Activated CD8-positive, alpha-beta memory T cell treated with anti-CD3 and anti-CD28 coated beads for 48 hours (primary cell): ENCODE measurements at regions not wholly inside any gene's neighbourhood (a gene's known extent, or its start where the extent isn't known, plus 50 kb on each side); places are given as distances from the start of the nearest gene placed in this dataset.
A peak's percentile ranks its signal among the peaks of the same experiment; 100 is the strongest.
"Not testable (repeated sequence)": the region's sequence is repeated elsewhere in the genome, so short reads cannot be mapped to it uniquely, and the experiment has no call there.

Source experiments
- DNase-seq, 3 experiments: peaks; one replicate each; pipeline ENCODE4 v3.0.0-alpha.2; 2020; ENCODE audit warnings: low read depth in 2 of 3, low spot score in 2 of 3

DNA sequence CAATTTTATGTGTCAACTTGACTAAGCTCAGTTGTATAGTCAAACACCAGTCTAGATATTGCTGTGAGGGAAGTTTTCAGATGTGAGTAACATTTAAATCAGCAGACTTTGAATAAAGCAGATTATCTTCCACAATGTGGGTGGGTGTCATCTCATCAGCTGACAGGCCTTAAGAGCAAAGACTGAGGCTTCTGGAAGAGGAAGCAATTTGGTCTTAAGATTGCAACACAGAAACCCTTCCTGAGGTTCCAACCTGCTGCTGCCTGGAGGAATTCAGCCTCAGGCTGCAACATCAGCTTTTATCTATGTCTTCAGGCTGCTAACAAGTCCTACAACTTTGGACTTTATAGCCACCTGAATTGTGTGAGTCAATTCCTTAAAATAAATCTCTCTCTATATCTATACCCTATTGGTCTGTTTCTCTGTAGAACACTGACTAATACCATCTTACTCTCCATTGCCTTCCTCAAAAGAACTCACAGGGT is 277.2 kb upstream of the PLET1 start:
- DNase-seq = no peak

DNA sequence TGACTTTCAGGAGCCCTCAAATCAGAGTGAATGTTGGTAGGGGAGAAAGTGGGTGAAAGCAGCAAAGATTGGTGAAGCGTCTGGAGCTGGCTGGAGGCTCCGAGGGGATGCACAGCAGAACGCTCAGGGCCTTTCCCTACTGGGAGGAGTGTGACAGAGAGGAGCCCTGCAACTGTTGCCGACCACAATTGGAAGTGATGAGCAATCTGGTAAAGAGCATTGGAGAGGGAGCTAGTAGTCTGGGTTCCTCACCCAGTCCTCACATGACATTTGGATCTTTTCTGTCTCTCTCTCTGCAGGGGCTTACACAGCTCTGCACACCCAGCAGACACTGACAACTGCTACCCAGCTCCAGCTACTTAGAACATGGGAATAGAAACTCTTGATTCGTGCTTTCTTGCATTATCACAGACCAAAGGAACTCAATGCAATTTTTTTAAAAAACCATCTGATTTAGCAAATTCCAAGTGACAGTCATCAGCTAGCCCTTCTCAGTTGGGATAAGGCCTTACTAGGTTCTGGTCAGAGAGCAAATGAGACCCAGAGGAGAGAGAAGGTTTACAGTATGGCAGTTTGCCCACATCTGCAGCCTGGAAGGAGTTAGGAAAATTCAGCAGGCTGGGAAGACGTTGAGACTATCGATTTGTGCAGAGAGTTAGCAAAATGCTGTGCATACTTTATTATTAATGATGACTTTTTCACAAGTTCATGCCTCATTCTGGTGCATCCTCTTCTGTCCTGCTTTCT is 278.0 kb upstream of the PLET1 start:
- DNase-seq = no peak

DNA sequence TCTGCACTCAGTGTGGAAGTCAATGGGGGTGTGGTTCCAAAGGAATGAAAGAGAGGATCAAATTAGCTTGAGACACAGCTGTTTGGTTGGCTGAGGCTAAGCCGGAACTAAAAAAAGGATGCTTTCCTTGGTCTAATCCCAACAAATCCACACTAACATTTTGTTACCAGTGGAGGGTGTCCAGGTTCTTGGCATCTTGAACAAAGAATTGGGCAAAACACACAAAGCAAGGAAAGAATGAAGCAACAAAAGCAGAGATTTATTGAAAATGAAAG is 278.6 kb upstream of the PLET1 start:
- not testable (repeated sequence) for DNase-seq

DNA sequence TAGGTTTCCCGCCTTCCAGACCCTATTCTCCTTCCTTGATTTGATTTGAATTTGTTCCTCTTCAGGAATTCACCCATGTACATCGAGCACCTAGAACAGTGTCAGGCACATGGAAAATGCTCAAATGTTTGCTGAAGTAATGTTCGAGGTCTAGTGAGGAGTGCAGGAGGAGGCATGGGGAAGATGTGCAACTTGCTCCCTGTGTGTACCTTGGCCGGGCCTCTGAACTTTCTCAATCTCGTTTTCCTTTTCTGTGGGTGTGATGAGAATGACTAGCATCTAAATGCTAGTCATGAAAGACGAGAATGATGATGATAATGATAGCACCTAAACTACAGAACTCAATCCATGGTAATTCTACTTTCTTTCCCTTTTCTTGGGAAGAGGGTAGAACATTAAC is 279.1 kb upstream of the PLET1 start:
- DNase-seq = no peak

DNA sequence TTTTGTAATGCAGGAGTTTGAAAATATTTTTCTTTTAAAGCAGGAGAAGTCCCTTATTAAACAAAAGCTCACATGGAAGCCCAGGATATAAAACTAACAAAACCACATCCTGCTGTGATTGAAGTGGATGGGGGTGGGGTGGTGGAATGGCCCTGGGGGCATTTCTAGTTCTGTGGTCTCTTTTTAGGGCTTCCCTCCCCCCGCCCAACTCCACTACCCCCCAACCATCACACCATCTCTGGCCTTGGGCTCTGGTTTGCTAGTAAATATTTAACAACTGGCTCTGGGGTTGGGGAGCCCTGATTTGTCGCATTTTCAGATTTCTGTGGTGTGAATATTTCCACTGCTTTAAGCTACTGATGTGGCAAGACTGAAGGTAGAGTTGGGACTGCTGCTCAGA is 279.6 kb upstream of the PLET1 start:
- no peak for DNase-seq

DNA sequence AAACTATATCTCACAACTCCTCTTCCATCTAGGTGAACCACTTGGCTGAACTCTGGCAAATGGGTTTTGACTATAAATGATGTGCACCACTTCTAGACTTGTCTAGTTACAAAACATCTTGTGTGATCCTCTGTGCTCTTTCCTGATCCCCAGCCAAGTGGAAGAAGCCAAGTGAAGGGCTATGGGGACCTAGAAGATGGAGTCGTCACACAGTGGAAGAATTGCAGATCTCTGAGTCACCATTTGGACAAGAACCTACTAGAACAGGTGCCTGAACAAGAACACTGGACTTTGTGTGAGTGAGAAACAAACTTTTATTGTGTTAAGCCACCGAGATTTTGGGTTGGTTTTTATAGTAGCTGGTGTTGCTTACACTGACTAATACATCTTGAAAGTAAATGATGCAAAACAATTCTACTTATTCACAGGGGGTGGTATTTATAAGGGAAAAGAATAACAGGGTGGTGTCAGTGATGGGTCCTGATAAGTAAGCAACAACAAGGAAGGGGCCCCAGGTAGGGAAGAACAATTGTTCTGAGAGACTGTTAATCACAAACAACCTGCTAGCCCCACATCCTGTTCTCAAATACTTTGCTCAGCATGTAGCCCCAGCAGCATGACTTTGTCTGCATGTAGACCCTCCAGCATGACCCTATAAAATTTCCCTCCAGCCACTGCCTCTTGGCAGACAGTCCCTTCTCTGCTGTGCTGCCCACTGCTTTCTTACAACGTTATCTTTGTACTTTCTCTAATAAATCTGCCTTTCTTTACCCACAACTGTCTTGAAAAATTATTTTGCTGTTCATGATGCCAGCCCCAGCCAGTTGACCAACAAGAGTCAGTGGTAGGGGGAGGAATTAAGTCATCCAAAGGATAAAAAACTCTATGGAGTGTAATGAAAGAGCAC is 280.7 kb upstream of the PLET1 start:
- DNase-seq = no peak

DNA sequence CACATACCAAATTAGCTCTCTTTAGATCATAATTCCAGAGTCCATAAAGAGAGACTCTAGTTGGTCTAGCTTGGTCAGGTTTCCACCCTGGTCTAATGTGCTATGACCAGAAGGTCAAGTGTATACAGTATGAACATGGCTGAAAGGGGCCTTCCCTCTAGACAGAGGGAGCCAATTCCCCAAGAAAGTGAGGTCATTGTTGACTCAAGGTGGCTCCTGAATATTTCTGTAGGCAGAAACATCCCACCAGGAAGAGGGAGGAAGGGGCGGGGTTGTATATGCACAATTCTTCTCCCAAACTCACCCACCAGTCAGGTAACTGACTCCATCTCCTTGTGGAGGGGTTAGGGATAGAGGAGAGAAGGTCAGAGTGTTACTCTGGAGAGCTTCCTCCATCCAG is 281.8 kb upstream of the PLET1 start:
- no peak for DNase-seq

DNA sequence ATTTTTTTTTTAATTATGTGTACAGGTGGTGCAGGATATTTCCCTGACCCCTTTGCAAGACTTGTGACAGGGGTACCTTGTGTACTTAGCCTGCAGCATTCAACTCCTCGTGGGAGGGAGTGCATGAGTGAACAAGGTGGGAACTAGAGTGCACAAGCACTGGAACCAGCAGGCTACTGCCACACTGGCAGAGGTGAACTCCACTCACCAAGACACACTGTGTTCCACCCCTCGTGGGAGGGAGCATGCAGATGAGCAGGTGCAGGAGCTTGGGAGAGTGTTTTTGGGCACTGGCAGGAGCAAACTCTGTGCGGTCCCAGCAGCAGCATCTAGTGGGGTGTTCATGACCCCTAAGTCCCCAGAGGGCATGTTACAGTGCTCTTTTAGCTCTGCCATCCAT is 282.7 kb upstream of the PLET1 start:
- no peak for DNase-seq

DNA sequence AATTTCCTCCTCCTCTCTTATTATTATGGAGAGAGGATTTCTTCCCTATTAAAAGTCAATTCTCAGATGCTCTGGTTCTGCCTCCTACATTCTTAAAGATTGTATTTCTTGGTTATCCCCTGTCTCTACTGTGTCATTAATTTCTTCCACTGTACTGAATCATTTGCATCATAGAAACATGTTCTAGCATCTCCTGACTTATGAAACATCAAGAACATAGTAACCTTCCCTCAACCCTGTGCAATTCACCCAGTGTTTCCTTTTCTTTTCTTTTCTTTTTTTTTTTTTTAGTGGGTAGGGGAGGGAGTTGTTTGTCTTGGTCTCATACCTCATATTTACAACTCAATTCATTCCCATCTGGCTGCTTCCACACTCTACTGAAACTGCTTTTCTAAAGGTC is 288.0 kb upstream of the PLET1 start:
- DNase-seq = no peak

DNA sequence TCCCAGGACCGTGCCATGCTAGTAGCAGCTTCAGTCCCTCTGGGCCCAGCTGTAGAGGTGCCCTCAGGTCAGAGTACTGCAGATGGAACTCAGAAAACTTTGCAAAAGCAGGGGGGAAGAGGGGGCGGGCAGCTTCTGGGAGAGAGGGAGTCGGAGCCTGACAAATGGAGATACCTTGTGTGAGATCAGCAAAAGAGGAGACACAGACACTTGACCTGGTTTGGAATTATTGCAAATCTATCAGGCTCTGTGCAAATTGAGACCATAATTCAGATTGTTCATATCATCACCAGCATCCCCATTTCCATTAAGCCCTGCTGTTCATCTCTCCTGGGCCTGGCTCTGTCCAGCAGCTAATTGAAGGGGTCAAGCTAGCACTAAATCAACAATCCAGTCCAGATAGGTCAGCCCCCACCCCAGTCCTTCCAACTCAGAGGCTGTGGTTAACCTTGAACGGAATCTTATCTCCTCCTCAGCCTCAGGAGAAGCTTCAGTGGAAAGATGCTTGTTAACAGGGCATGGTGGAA is 292.6 kb upstream of the PLET1 start:
- DNase-seq = no peak

DNA sequence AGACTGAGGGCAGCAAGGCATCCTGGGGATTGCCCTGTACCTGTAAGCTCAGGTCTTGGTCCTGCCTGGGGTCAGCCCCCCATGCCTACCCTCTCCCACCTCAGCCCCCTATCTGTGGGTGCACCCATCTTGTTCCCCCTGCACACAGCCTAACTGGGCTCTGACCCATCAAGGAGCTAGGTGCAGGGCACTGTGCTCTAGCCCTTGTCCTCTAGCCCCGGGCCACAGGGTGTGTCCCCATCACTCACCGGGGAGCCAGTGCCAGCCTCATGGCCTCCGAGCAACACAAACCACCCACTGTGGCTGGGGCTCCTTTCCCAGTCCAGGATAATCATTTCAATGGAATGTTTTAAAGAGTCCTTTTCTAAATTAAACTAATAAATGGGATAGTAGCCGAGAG is 293.9 kb upstream of the PLET1 start:
- DNase-seq = no peak

DNA sequence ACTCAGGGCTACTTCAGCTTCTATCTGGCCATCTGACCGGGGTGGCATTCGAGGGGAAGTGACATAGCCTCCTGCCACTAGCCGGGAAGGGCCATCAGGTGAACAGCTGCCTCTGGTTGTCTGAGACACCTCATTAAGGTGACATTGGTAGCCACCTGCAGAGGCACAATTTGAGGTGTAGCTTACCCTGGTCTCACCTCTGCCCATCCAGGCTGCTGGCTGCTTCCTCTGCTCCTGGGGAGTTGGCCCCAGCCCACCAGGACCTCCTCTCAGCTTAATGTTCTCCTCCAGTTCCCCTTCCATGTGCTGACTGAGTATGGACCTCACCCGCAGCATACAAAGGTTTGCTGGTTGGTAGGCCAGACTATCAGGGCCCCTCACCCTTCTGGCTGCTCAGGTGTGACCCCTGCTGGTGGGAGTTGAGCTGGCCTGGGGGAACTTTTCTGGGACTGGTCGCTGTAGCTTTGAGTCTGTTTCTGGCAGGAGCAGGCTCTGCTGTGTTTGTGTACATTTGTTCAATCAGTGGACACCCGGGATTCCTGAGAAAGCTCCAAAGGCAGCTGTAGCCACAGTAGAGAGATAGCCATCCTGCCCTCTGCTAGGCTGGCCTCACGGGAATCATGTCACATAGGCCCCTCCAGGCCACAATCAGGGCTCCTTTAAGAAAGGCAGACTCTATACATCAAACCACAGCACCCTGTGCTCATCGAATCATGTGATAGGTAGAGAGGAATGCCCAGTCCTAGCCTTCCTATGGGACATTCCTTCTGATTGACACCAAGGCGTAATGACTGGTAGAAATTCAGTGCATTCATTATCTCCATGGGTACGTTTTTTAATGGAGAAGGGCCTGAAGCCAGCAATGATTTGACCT is 295.1 kb upstream of the PLET1 start:
- peak; percentile 24 to 60 (median 47) for DNase-seq

DNA sequence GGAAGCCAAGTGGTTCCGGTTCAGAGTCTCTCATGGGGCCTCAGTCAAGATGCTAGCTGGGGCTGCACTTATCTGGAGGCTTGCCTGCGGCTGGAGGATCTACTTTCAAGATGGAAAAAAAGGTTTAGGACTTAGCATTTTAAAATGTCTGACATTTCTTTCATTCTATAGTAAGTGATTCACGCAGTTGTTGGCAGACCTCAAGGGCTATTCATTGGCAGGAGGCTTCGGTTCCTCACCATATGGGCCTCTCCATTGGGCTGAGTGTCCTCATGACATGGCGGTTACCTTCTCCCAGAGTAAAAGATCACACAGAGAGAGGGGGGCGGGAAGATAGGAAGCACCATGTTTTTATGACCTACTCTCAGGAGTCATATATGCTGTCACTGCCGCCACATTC is 298.0 kb upstream of the PLET1 start:
- no peak for DNase-seq

DNA sequence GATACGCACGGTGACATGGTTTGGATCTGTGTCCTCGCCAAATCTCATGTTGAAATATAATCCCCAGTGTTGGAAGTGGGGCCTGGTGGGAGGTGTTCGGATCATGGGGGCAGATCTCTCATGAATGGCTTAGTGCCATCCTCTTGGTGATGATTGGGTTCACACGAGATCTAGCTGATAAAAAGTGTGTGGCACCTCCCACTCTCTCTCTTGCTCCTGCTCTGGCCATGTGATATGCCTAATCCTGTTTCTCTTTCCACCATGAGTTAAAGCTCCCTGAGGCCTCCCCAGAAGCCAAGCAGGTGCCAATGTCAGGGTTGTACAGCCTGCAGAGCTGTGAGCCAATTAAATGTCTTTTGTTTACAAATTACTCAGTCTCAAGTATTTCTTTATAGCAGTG is 303.1 kb upstream of the PLET1 start:
- DNase-seq = no peak

DNA sequence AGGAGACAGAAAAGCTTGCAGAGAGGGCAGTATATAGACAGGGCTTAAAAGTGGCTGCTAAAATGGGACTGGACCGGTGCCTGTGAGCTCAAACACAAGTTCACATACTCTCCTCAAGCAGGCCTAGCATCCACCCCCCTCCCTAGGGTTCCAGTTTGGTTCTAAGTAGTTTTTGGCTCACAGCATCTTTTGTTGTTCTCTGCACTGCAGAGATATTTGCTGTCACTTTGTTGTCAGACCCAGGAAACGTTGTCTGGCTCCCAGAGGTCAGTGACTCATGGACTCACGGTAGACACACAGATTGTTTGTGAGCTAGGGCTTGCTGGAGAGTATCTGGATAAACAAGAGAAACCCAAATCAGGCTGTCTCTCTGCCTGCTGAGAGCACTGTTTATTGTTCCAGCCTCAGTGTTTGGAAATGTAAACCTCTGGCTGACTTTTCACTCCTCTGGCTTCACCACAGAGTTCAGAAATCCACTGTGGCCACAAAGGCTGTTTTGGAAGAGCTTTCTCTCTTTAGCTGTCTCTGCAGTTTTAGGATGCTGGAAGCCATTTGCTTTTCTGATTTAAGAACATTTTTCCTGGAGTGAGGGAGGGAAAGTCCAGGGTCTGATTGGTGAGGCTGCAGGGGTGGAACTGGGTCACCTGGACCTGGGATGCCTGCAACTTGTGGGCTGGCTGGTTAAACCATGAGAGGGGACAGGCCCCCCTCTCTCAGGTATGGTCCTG is 303.7 kb upstream of the PLET1 start:
- DNase-seq = no peak

DNA sequence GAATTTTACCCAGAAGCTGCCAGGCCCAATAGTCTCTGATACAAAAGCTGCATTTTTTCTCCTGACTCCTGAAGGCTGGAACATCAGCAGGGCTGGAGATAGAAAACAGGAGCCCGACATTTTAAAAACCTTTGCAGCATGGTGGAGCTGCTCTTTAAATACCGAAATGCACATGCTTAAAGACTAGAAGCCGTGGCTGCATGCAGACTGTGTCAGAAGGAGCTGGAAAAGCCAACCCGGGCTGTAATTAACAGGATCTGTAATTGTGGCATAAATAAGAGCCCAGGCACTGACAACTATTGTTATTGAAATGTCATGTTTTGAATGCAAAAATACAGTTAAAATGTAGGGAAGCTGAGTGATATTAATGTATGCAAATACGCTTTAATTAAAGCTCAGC is 304.9 kb upstream of the PLET1 start:
- DNase-seq = no peak

DNA sequence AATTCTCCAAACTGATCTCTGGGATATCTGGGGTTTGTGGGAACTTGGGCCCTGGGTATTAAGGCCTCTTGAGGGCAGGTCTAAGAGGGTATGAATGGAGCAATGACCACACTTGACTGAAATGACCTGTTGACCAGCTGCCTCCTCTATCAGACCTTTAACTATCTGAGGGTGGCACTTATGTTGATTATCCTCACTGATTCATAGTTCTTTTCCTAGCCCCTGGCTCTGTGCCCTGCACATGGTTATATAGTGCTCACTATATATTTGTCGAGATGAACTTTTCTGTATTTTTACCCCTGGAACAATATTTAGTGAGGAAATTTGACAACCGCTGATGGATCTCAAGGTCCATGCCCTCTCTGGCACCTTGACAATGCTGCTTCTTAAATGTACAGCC is 305.5 kb upstream of the PLET1 start:
- no peak for DNase-seq

DNA sequence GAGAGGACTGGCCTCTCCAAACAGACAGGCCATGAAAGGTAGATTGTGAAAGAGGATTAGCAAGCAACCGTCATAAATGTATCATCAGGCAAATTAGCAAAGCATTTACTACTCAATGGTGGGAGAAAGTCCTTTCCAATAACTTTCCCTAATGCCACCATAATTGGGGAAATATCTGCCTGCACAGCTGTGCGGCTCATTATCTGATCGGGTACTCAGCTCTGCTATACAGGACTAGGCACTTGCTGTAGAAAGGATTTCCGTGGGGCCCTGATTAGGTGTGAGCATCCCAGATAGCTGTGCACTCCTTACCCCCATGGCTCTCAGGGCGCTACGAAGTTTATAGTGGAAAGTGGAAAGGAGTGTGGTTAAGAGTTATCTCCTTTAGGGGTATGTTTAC is 309.7 kb upstream of the PLET1 start:
- no peak for DNase-seq

DNA sequence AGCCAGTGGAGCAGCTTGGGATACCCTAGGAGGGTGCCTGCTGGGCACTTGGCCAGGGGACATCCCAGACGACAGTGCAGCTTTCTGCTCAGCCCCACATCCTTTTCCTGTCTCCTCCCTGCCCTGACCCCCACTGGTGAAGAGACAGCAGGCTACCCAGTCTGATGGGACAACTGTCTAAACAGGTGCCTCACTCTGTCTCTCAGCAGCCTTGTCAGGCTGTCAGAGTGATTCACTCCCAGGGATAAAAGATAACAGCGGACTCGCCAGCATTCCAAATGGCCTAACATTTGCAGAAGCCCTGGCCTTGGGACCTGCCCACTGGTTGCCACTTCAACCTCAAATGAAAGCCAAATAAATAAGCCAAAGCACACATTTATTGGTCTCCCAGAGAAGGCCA is 318.6 kb upstream of the PLET1 start:
- no peak for DNase-seq

DNA sequence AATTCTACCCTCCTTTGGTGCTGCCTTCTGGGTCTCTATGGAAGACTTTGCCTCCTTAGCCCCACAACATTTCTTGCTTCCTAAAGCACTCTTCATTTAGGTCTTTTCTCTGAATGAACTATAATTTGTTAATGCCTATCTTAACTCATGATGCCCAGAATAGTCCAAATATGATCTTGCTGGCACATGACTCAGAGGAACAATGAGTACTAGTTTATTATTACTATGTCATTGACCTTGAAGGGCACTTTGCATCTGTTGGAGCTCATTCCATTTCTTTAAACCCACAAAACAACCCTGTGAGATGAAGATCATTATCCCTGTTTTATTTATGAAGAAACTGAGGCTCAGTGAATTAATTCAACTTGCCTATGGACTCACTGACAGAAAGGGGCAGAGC is 320.2 kb upstream of the PLET1 start:
- no peak for DNase-seq

DNA sequence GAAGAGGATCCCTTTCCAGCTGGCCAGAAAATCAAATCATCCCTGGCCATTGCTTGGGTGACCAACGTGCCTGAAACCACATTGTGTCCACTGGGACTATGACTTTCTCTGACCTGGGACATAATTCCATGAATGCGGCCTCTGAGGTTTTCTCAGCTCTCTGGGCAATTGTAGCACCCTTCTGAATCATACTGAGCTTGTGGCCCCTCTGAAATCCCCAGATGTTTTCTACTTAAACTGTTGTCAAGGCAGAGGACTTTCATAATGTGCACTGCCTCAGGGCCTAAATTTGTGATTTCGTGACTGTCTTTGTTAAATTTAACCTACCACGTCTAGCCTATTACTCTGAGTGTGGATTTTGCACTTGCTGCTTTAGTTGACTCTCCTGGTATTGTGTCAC is 321.1 kb upstream of the PLET1 start:
- DNase-seq = no peak
